SH-SY5Y (cell line): ENCODE measurements at regions not wholly inside any gene's neighbourhood (a gene's known extent, or its start where the extent isn't known, plus 50 kb on each side); places are given as distances from the start of the nearest gene placed in this dataset.

Experiments used
- GATA2 ChIP-seq: IDR thresholded peaks from 2 replicates; pipeline ENCODE4 v1.6.1; 2011; ENCODE audit warnings: mild to moderate bottlenecking, low read depth, low read length
- GATA3 ChIP-seq: IDR thresholded peaks from 2 replicates; pipeline ENCODE4 v1.6.1; 2011; ENCODE audit warnings: low read depth, mild to moderate bottlenecking, low read length, moderate library complexity

DNA sequence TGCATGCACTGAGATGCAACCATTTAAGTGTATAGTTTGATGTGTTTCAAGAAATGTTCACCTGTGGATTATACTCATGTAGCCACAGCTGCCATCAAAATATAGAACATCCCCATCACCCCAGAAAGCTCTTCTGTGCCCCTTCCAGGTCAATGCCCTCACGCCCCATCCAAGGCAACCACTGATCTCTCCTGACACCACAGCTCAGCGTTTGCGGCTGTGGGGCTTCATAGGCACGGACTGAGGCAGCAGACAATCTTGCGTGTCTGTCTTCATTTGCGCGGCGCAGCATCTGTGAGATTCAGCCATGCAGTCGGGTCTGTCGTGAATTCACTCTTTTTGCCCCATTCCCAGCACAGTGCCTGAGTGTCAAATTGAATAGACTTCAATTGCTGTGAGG, 153.8 kb upstream of the UQCRFS1 start:
- no peak for TF ChIP-seq GATA3
- TF ChIP-seq GATA2, result no peak

DNA sequence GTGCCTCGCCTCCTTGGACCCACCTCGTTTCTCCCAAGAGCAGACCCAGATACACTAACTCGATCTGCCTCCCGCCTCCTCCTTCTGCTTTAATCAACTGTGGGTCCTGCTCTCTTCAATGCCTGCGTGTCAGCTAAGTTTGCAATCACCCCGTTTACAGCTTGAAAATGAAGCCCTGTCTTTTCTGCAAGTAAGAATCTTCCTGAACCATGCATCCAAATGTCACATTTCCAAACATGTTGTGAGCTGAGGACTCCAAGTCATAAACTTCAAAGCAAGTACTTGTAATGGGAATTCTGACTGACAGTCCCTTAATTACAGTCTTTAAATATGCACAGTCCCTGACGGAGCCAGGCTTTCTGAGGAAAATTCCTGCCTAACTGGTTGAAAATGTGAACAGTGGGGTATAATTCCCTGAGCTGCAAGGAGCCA, 154.9 kb upstream of the UQCRFS1 start:
- TF ChIP-seq GATA2, result no peak
- no peak for TF ChIP-seq GATA3

GRCh38 chr19:29370276-29370675, 155.5 kb upstream of the VSTM2B start:
- TF ChIP-seq GATA2 (no peak), GATA3 (no peak)

DNA sequence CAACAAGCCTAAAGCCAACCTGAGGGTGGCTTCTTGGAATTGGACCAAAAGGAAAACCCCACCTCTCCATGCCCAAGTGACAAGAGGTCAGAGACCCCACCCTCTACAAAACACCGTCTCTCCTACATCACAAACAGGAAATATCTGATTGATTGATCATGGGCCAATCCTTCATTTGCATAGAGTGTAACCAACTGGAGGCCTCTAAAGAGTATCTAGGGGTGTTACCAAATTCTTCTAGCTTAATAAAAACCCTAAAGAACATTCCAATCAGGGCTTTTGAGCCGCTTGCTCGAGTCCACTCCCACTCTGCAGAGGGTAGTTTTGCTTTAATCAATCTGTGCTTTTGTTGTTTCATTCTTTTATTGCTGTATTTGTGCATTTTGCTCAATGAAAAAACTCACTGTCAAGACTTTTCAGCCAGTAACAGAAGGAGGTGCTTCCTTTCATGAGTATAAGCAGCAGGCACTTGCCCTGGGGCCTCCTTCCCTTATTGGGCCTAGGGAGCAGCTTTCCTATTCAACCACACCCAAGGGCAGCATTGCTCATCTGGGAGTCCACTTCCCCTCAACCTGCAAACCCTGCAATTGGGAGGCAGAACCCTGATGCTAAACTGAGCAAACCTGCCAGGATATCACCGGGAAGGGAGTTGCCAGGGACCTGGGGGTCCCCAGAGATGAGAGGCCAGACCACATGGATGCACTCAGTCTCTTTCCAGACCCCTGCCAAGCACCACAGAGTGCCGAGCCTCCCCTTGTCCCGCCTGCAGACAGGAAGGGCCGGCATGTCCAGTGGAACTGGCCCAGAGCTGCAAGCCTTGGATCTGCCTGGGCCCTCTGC, 154.3 kb upstream of the VSTM2B start:
- TF ChIP-seq GATA2, result no peak

DNA sequence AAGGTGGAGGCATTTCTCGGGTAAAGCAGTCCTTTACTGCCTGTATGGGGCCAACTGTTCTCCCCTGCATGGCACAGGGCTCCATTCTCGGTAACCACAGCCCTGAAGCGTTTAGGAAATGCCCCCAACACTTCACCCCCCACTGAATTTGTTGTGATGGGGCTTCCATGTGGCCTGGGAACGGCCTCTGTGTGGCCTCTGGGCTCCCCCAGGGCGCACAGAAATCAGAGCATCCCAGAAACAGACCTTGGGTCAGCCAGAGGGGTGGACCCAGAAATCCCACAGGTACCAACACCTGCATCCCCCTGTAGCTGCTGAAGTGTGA, 153.7 kb upstream of the VSTM2B start:
- TF ChIP-seq GATA2 (no peak), GATA3 (no peak)

DNA sequence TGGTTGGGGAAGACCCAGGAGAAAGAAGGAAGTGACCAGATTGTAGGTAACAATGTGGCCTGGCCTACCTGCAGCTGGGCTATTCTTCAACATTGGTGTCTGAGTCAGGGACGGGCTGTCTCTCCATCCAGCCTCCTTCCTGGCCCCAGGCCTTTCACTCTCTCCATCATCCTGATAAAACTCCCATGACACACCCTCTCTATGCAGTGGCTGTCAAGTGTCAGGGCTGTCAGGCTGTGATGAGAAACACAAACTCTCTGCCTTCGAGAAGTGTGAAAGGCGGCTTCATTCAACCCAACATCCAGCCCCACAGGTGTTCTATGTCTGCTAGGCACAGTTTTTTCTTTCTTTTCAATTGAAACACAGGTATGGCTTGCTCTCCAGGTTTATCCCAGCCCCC, 153.3 kb upstream of the VSTM2B start:
- no peak for TF ChIP-seq GATA3
- no peak for TF ChIP-seq GATA2

DNA sequence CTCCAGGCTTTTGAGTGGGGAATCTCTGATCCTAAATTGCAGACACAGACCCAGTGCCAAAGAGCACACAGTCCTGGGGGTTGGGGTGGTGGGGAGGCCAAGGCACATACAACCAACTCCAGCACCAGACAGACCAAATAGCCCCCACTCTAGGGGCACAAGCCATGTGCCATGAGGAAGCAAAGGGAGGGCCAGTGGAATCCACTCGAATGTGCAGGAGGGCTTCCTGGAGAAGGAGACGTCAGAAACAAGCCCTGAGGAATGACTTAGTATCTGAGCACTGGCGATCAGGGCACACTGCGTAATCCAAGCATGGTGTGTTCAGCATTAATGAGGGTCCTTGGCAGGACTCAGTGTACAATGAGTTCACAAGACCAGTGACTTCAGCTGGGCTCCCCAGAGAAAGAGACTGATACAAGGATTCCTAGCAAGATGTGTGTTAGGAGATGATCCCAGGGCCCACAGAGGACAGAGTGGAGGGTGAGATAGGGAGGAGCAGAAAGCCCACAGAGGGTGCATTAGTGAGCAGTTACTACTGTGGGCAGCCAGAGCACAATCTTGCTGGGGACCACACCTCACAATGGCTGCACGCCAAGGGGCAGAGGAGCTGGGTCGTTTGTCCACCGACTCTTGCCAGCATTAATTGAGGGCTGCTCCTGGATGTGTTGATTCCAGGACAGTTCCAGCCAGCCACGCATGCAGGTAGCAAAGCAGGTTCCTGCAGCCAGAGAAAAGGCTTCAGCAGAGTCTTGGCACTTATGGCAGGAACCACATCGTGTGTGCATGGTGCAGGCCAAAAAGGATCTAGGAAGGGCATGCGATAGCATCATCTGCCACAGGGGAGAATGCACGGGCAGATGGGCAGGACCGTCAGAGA, 152.6 kb upstream of the VSTM2B start:
- TF ChIP-seq GATA2 (no peak), GATA3 (no peak)

DNA sequence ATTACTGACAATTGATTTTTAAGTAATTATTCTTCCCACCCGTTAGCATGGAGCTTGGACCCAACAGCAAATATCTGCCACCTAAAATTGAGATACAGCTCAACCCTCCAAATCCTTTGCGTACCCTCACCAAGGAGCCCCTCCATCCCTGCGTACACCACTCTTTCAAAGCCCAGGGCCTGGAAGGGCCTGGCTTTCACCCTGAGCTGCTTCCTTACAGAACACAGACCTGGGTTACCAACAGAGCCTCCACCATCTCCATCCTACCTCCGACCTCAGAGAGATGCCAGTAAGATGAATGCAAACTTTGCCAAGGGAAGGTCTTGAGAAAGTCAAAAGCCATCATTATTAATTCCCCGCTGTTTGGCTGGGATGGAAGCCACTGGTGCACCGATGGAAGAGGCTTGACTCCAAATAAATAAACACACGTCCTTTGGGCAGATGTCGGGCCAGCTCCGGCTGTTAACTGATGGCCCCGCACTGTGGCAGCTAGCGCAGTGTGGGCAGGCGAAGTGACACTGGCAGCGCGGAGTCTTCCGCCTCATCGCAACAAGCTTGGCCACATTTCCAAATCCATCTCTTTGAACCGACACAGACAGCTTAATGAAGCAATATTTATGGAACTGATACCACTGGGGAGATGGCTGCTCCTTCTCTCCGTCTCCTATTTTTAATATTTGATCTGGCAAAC, 150.2 kb upstream of the VSTM2B start:
- TF ChIP-seq GATA3 (no peak), GATA2 (no peak)

DNA sequence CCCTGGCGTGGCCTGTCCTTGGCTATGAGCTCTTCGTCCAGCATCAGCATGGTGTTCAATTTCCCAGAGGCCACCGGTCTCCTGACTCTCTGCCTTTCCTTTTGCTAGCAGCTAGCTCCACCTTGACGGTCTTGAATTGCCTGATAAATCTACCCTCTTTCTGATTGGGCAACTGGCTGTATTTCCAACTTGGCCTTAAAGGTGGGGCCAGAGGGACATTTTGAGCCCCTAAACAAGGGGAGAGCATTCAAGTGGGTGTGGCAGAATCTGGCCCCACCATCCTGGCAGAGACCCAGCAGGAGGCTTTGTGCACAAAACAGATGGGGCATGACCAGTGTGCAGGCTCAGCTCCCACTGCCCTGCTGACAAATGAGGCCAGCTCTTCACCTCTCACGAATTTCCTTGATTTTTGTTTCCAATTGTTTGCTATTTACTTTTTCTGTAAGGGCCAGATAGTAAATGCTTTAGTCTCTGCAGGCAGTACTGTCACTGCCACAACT, 148.9 kb upstream of the VSTM2B start:
- TF ChIP-seq GATA3, result no peak
- no peak for TF ChIP-seq GATA2

GRCh38 chr19:29378126-29378525, 147.7 kb upstream of the VSTM2B start:
- TF ChIP-seq GATA2 (no peak), GATA3 (no peak)

DNA sequence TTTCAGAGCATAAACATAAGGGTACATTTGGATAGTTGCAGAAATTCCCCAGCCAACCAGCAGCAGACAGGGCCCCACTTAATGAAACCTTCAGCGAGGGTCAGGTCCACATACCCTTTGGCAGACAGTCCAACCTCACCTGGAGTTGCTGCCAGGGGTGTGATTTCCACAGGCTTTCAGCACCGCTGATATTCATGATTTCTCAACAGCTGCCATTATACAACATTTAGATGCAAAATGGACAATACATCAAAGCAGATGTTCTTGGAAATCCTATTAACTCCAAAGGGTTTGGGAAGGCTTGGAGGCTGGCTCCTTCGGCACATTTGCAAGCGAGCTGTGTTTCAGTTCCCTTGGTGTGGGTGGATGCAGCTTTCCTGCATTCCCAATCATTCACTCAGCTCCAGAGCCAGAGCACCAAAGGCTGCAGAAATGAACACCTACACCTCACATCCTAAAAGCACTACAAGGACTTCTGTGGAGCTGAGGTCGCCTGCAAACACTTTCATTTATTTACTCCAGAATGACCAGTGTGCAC, 147.2 kb upstream of the VSTM2B start:
- TF ChIP-seq GATA2 (no peak), GATA3 (no peak)

- no peak for TF ChIP-seq GATA2
- TF ChIP-seq GATA3, result no peak
Measured at GRCh38 chr19:29379257-29380021, 146.4 kb upstream of the VSTM2B start.

GRCh38 chr19:29380581-29380980, 145.2 kb upstream of the VSTM2B start:
- TF ChIP-seq GATA3, result no peak
- TF ChIP-seq GATA2, result no peak
